SK-N-SH (cell line): ENCODE measurements at regions not wholly inside any gene's neighbourhood (a gene's known extent, or its start where the extent isn't known, plus 50 kb on each side); places are given as distances from the start of the nearest gene placed in this dataset.
"Not testable (repeated sequence)": the region's sequence is repeated elsewhere in the genome, so short reads cannot be mapped to it uniquely, and the experiment has no call there.

Experiments used
- CTCF ChIA-PET: fragments of 300-600, 350-600 bp; formaldehyde crosslinking; extraction: SDS; loops from one replicate; lab custom pipeline; 2021; lab: Yijun Ruan, JAX
- POLR2A ChIA-PET: fragments of 350-600 bp; sonication (Branson Sonifier 250); formaldehyde crosslinking; extraction: SDS; loops from one replicate; lab custom pipeline; 2020; ENCODE audit warnings: antibody characterized with exemption, inconsistent platforms; lab: Yijun Ruan, JAX
- DNase-seq: peaks from one replicate; pipeline ENCODE4 v3.0.0; 2012
- H2AFZ ChIP-seq: fragments of 200-600 bp; sonication (generic); 2 replicates; pipeline ENCODE4 v1.8.1; 2016; ENCODE audit warnings: antibody characterized with exemption, mild to moderate bottlenecking, low read depth
- H3F3A ChIP-seq: fragments of 200-600 bp; sonication (generic); replicated peaks from 2 replicates; pipeline ENCODE3; 2016; ENCODE audit warnings: antibody characterized with exemption, mild to moderate bottlenecking; ENCODE audit not compliant: insufficient read depth
- H3K27ac ChIP-seq, 2 experiments: fragments of 200-500 bp in 1 of 2; fragments of 200-600 bp in 1 of 2; sonication (Bioruptor generic) in 1 of 2; sonication (generic), shearing (Covaris generic) in 1 of 2; 2 replicates each; pipeline versions ENCODE4 v1.5.1 to v1.6.1; 2014 to 2016; ENCODE audit warnings: low read depth in 2 of 2, inconsistent platforms in 1 of 2, low read length in 1 of 2, mild to moderate bottlenecking in 1 of 2, mixed read lengths in 1 of 2
- H3K27me3 ChIP-seq: fragments of 200-600 bp; sonication (generic), shearing (Covaris generic); 2 replicates; pipeline ENCODE4 v1.6.1; 2016; ENCODE audit warnings: mixed run types; ENCODE audit not compliant: insufficient read depth
- H3K36me3 ChIP-seq, 2 experiments: fragments of 200-500 bp in 1 of 2; fragments of 200-600 bp in 1 of 2; sonication (Bioruptor generic) in 1 of 2; sonication (generic) in 1 of 2; replicated peaks in 1 of 2; 2 replicates each; pipeline versions ENCODE3 to v1.5.1; 2014 to 2016; ENCODE audit warnings: low read length in 1 of 2, mild to moderate bottlenecking in 1 of 2; ENCODE audit not compliant: insufficient read depth in 2 of 2, control insufficient read depth in 1 of 2
- H3K4me1 ChIP-seq, 2 experiments: fragments of 200-500 bp in 1 of 2; fragments of 200-600 bp in 1 of 2; sonication (Bioruptor generic) in 1 of 2; sonication (generic), shearing (Covaris generic) in 1 of 2; 2 replicates each; pipeline versions ENCODE4 v1.5.1 to v1.6.1; 2014 to 2016; ENCODE audit warnings: low read depth in 1 of 2, low read length in 1 of 2, mixed run types in 1 of 2; ENCODE audit not compliant: insufficient read depth in 2 of 2, control insufficient read depth in 1 of 2
- H3K4me2 ChIP-seq: fragments of 200-600 bp; sonication (generic), shearing (Covaris generic); 2 replicates; pipeline ENCODE4 v1.6.1; 2017; ENCODE audit warnings: mixed run types
- H3K4me3 ChIP-seq, 2 experiments: fragments of 200-500 bp in 1 of 2; fragments of 200-600 bp in 1 of 2; sonication (Bioruptor generic) in 1 of 2; sonication (generic), shearing (Covaris generic) in 1 of 2; 2 replicates each; pipeline versions ENCODE4 v1.5.1 to v1.8.1; 2014 to 2016; ENCODE audit warnings: low read depth in 2 of 2, inconsistent platforms in 1 of 2, low read length in 1 of 2, mild to moderate bottlenecking in 1 of 2, mixed read lengths in 1 of 2, moderate library complexity in 1 of 2
- H3K79me2 ChIP-seq: fragments of 200-600 bp; sonication (generic); 2 replicates; pipeline ENCODE4 v1.8.1; 2017; ENCODE audit warnings: mild to moderate bottlenecking; ENCODE audit not compliant: insufficient read depth
- H3K9ac ChIP-seq: fragments of 200-600 bp; sonication (generic); 2 replicates; pipeline ENCODE4 v1.6.1; 2017; ENCODE audit warnings: mixed run types
- H3K9me2 ChIP-seq: fragments of 200-600 bp; sonication (generic); 2 replicates; pipeline ENCODE4 v1.6.1; 2017; ENCODE audit warnings: mixed run types
- H3K9me3 ChIP-seq: fragments of 200-600 bp; sonication (generic); 2 replicates; pipeline ENCODE4 v1.6.1; 2017; ENCODE audit warnings: mixed run types, mild to moderate bottlenecking, moderate library complexity
- H4K20me1 ChIP-seq: fragments of 200-600 bp; sonication (generic); 2 replicates; pipeline ENCODE4 v1.6.1; 2017; ENCODE audit warnings: mild to moderate bottlenecking, mixed run types; ENCODE audit not compliant: insufficient read depth
- ELF1 ChIP-seq: IDR thresholded peaks from 2 replicates; pipeline ENCODE4 v1.4.0; 2012
- EP300 ChIP-seq, 2 experiments: IDR thresholded peaks; 2 replicates each; pipeline versions ENCODE4 v1.4.0 to v1.6.1; 2012; ENCODE audit warnings: borderline replicate concordance in 1 of 2, low read depth in 1 of 2, low read length in 1 of 2
- EZH2phosphoT487 ChIP-seq: fragments of 200-600 bp; sonication (generic); IDR thresholded peaks from 2 replicates; pipeline ENCODE4 v1.6.1; 2017; ENCODE audit warnings: low read depth, mixed run types, mild to moderate bottlenecking, antibody characterized with exemption, moderate library complexity, borderline replicate concordance
- FOSL2 ChIP-seq: IDR thresholded peaks from 2 replicates; pipeline ENCODE4 v1.4.0; 2012; ENCODE audit warnings: low read depth, mild to moderate bottlenecking, moderate library complexity, borderline replicate concordance
- FOXJ3 ChIP-seq: sonication (generic); formaldehyde crosslinking; IDR thresholded peaks from 2 replicates; pipeline ENCODE4 v1.5.1; 2020; ENCODE audit warnings: mild to moderate bottlenecking, missing genetic modification reagents
- GABPA ChIP-seq: IDR thresholded peaks from 2 replicates; pipeline ENCODE4 v1.4.0; 2012; ENCODE audit warnings: low read depth, mild to moderate bottlenecking
- IRF3 ChIP-seq: fragments of 150-350 bp; IDR thresholded peaks from 2 replicates; pipeline ENCODE4 v1.6.1; 2016; ENCODE audit warnings: mild to moderate bottlenecking, low read depth, low read length
- PBX3 ChIP-seq: IDR thresholded peaks from 2 replicates; pipeline ENCODE4; 2012
- RCOR1 ChIP-seq: fragments of 150-350 bp; IDR thresholded peaks from 2 replicates; pipeline ENCODE4 v1.6.1; 2017; ENCODE audit warnings: antibody characterized with exemption, low read length
- TAF1 ChIP-seq: IDR thresholded peaks from 2 replicates; pipeline ENCODE4 v1.6.1; 2012; ENCODE audit warnings: low read depth, mild to moderate bottlenecking, low read length, moderate library complexity, borderline replicate concordance
- ZBTB33 ChIP-seq: IDR thresholded peaks from 2 replicates; pipeline ENCODE4 v1.4.0; 2012; ENCODE audit warnings: low read depth, borderline replicate concordance
- WGBS: methylation state at CpG from one replicate; pipeline ENCODE4 v1.1.6; 2017; ENCODE audit warnings: low lambda C conversion rate; 5-methylcytosine and 5-hydroxymethylcytosine counted together

- Histone ChIP-seq H3K9me2 (no peaks in the 10 kb centered on the region), H3K27ac (no peak overlapping the region), H3K4me1 (peaks cover 0 to 13% of the 10 kb centered on the region in 2 experiments; a peak in 2 of 4 replicates), H3K9ac (no peak overlapping the region), H3K4me3 (no peak overlapping the region), H3K9me3 (no peaks in the 10 kb centered on the region), H3K27me3 (no peaks in the 10 kb centered on the region), H2AFZ (no peak overlapping the region), H4K20me1 (no peaks in the 10 kb centered on the region), H3K36me3 (no peaks in the 10 kb centered on the region), H3K4me2 (no peak overlapping the region), H3F3A (no peaks in the 10 kb centered on the region), H3K79me2 (no peaks in the 10 kb centered on the region)
- no peak for DNase-seq
- TF ChIP-seq PBX3 (no peak), ELF1 (no peak), RCOR1 (no peak), IRF3 (no peak), EZH2phosphoT487 (no peak), EP300 (IDR thresholded peaks at IDR 0.05; ENCODE audit: borderline replicate concordance in 1 of 2, low read depth in 1 of 2, low read length in 1 of 2) (no peak), GABPA (no peak), TAF1 (no peak), ZBTB33 (no peak), FOXJ3 (CRISPR knock-in tag) (no peak), FOSL2 (no peak)
- ChIA-PET POLR2A (no interaction called here), CTCF (no interaction called here)
- 97% methylated on average over 2 of the region's 2 CpGs for WGBS
Measured at GRCh38 chr4:151524610-151525009, 115.6 kb downstream of the FHIP1A start.

GRCh38 chr4:151526489-151526888, 117.5 kb downstream of the FHIP1A start:
- H3K36me3 ChIP-seq, CTCF ChIA-PET, H2AFZ ChIP-seq, H3K27ac ChIP-seq, H3F3A ChIP-seq, H4K20me1 ChIP-seq, H3K4me3 ChIP-seq, H3K4me1 ChIP-seq, H3K4me2 ChIP-seq, H3K9me3 ChIP-seq, H3K9me2 ChIP-seq, H3K79me2 ChIP-seq, DNase-seq, POLR2A ChIA-PET, H3K27me3 ChIP-seq, H3K9ac ChIP-seq: not testable (repeated sequence)
- WGBS: 100% methylated on average over 3 of the region's 36 CpGs
